ENCODE measurements at regions not wholly inside any gene's neighbourhood (a gene's known extent, or its start where the extent isn't known, plus 50 kb on each side); places are given as distances from the start of the nearest gene placed in this dataset.

DNA sequence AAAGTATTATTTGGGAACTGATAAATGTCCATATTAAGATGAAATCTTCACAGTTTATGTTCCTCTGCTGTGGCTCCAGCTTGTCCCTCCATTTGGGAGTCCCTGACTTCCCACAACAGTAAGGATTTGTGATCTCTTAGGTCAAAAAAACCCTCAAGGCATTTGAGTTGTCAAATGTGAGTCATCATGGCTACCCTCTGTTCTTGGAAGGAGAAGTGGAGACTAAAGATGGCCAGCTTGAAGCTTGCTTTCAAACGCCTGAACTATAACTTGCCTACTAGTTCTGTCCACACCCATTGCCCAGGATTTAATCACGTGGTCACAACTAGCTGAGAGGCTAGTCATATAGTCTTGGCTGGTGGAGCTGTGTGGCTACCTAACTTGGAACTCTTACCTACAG lies 107.8 kb downstream of the CCNG2 start:
- TF ChIP-seq ZNF121 (tag by site-specific recombination; IDR thresholded peaks at IDR 0.05) (no peak), YY1 (tag by site-specific recombination; IDR thresholded peaks at IDR 0.05) (no peak), ZNF48 (tag by site-specific recombination; IDR thresholded peaks at IDR 0.05) (no peak), ZNF366 (tag by site-specific recombination; conservative IDR thresholded peaks at IDR 0.05) (no peak), SETDB1 (IDR thresholded peaks at IDR 0.05; ENCODE audit: insufficient read length, low read length) (no peak)
- TF ChIP-seq, protein P1, sequence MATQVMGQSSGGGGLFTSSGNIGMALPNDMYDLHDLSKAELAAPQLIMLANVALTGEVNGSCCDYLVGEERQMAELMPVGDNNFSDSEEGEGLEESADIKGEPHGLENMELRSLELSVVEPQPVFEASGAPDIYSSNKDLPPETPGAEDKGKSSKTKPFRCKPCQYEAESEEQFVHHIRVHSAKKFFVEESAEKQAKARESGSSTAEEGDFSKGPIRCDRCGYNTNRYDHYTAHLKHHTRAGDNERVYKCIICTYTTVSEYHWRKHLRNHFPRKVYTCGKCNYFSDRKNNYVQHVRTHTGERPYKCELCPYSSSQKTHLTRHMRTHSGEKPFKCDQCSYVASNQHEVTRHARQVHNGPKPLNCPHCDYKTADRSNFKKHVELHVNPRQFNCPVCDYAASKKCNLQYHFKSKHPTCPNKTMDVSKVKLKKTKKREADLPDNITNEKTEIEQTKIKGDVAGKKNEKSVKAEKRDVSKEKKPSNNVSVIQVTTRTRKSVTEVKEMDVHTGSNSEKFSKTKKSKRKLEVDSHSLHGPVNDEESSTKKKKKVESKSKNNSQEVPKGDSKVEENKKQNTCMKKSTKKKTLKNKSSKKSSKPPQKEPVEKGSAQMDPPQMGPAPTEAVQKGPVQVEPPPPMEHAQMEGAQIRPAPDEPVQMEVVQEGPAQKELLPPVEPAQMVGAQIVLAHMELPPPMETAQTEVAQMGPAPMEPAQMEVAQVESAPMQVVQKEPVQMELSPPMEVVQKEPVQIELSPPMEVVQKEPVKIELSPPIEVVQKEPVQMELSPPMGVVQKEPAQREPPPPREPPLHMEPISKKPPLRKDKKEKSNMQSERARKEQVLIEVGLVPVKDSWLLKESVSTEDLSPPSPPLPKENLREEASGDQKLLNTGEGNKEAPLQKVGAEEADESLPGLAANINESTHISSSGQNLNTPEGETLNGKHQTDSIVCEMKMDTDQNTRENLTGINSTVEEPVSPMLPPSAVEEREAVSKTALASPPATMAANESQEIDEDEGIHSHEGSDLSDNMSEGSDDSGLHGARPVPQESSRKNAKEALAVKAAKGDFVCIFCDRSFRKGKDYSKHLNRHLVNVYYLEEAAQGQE (tag by site-specific recombination; IDR thresholded peaks at IDR 0.05) = no peak
- TF ChIP-seq, protein P2, sequence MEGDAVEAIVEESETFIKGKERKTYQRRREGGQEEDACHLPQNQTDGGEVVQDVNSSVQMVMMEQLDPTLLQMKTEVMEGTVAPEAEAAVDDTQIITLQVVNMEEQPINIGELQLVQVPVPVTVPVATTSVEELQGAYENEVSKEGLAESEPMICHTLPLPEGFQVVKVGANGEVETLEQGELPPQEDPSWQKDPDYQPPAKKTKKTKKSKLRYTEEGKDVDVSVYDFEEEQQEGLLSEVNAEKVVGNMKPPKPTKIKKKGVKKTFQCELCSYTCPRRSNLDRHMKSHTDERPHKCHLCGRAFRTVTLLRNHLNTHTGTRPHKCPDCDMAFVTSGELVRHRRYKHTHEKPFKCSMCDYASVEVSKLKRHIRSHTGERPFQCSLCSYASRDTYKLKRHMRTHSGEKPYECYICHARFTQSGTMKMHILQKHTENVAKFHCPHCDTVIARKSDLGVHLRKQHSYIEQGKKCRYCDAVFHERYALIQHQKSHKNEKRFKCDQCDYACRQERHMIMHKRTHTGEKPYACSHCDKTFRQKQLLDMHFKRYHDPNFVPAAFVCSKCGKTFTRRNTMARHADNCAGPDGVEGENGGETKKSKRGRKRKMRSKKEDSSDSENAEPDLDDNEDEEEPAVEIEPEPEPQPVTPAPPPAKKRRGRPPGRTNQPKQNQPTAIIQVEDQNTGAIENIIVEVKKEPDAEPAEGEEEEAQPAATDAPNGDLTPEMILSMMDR (tag by site-specific recombination; IDR thresholded peaks at IDR 0.05) = no peak
- TF ChIP-seq, protein P3, sequence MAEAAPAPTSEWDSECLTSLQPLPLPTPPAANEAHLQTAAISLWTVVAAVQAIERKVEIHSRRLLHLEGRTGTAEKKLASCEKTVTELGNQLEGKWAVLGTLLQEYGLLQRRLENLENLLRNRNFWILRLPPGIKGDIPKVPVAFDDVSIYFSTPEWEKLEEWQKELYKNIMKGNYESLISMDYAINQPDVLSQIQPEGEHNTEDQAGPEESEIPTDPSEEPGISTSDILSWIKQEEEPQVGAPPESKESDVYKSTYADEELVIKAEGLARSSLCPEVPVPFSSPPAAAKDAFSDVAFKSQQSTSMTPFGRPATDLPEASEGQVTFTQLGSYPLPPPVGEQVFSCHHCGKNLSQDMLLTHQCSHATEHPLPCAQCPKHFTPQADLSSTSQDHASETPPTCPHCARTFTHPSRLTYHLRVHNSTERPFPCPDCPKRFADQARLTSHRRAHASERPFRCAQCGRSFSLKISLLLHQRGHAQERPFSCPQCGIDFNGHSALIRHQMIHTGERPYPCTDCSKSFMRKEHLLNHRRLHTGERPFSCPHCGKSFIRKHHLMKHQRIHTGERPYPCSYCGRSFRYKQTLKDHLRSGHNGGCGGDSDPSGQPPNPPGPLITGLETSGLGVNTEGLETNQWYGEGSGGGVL (tag by site-specific recombination; IDR thresholded peaks at IDR 0.05) = no peak
